GM06990 (cell line): ENCODE measurements at regions not wholly inside any gene's neighbourhood (a gene's known extent, or its start where the extent isn't known, plus 50 kb on each side); places are given as distances from the start of the nearest gene placed in this dataset.

Source experiments
- DNase-seq: peaks from one replicate; pipeline ENCODE4 v3.0.0-alpha.2; 2011; ENCODE audit not compliant: insufficient read length; ENCODE audit errors: extremely low read depth
- H3K27me3 ChIP-seq: replicated peaks from 2 replicates; pipeline ENCODE4 v1.6.0; 2011; ENCODE audit warnings: low read length; ENCODE audit not compliant: control insufficient read depth, insufficient read depth
- H3K36me3 ChIP-seq: 2 replicates; pipeline ENCODE4 v1.5.1; 2011; ENCODE audit warnings: low read length; ENCODE audit not compliant: control insufficient read depth, insufficient read depth
- H3K4me3 ChIP-seq: replicated peaks from 2 replicates; pipeline ENCODE4 v1.5.1; 2011; ENCODE audit warnings: low read depth, mild to moderate bottlenecking, control low read depth, low read length
- TF ChIP-seq, protein P1 (sequence below): IDR thresholded peaks from 2 replicates; pipeline ENCODE4 v1.5.1; 2011; ENCODE audit warnings: low read length, control low read depth, mild to moderate bottlenecking, inconsistent platforms; ENCODE audit not compliant: insufficient read depth, poor library complexity, severe bottlenecking

DNA sequence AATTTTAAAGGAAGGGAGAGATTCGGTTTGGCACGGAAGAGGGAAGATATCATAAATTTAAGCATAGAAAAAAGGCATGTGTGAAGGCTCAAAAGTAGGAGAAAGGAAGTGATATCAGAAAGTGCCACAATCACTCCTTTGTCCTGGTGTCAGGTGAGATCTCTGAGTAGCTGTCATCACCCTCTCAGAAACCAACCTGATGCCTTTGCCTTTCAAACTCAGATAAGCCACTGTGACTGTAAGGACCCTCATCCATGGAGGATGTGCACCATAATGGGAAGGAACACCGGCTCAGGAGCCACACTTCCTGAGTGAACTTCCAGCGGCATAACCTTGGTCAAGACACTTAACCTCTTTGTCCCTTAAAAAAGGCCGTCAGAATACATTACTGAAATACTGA is 318.7 kb upstream of the SEMA6D start:
- DNase-seq = no peak
- TF ChIP-seq, protein P1, sequence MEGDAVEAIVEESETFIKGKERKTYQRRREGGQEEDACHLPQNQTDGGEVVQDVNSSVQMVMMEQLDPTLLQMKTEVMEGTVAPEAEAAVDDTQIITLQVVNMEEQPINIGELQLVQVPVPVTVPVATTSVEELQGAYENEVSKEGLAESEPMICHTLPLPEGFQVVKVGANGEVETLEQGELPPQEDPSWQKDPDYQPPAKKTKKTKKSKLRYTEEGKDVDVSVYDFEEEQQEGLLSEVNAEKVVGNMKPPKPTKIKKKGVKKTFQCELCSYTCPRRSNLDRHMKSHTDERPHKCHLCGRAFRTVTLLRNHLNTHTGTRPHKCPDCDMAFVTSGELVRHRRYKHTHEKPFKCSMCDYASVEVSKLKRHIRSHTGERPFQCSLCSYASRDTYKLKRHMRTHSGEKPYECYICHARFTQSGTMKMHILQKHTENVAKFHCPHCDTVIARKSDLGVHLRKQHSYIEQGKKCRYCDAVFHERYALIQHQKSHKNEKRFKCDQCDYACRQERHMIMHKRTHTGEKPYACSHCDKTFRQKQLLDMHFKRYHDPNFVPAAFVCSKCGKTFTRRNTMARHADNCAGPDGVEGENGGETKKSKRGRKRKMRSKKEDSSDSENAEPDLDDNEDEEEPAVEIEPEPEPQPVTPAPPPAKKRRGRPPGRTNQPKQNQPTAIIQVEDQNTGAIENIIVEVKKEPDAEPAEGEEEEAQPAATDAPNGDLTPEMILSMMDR = no peak
- Histone ChIP-seq H3K4me3 (no peak overlapping the region), H3K27me3 (no peaks in the 10 kb centered on the region), H3K36me3 (no peaks in the 10 kb centered on the region)

DNA sequence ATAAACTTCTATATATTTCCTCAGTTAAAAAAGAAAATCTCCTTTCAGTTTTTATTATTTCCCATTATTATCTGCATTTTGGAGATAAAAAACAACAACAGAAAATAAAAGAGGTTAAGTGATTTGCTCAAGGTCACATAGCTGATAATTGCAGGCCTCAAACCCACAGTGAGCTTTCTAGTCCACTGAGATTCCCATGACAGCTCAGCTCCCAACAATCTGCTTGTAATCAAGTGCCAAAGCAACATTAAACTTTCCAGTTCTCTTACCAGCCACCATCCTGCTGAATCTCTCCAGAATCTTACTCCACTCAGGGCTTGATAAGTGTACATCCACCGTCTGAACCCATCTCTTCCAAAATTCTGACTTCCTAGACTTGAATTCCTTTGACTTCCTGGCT is 318.2 kb upstream of the SEMA6D start:
- no peak for DNase-seq
- Histone ChIP-seq H3K4me3 (no peak overlapping the region), H3K36me3 (no peaks in the 10 kb centered on the region), H3K27me3 (no peaks in the 10 kb centered on the region)
- TF ChIP-seq, protein P1 = no peak

DNA sequence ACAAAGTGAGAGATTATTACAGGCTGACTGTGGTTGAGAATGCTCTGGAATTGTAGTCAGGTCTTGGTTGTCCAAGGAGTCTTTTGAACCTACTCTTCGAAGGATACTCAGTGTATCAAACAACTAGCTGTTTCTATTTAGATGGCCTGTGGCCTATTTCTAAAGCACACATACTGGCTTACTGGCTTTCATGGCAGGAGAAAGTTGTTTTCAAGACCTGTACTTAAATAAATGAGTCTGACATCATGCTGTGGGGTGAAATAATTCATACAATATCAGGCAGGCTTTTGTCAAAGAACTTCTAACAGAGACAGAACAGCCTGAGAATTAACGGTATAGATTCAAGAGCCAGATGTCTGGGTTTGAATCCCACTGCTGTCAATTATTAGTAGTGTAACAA is 316.7 kb upstream of the SEMA6D start:
- TF ChIP-seq, protein P1 = no peak
- no peaks in the 10 kb centered on the region for H3K36me3 ChIP-seq
- H3K27me3 ChIP-seq = no peaks in the 10 kb centered on the region
- no peak for DNase-seq
- no peak overlapping the region for H3K4me3 ChIP-seq

DNA sequence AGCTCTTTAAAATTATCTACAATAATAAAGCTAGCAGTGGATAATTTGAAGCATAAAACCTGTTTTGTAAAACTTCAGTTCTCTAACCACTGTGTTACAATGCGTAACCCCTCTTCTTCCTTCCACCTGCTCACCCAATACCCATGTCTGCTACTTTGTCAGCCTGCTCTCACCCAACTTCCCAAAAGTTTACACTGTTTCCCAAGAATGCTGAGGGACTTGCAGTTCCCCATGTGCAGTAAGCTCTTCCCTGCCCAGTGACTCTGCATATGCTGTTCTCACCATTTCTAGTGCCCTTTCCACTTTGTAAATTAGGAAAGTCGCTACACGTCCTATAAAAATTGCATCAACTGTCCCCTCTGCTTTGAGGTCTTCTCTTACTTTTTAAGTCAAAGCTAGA is 315.9 kb upstream of the SEMA6D start:
- no peaks in the 10 kb centered on the region for H3K36me3 ChIP-seq
- no peak for DNase-seq
- TF ChIP-seq, protein P1 = no peak
- H3K4me3 ChIP-seq = no peak overlapping the region
- no peaks in the 10 kb centered on the region for H3K27me3 ChIP-seq

DNA sequence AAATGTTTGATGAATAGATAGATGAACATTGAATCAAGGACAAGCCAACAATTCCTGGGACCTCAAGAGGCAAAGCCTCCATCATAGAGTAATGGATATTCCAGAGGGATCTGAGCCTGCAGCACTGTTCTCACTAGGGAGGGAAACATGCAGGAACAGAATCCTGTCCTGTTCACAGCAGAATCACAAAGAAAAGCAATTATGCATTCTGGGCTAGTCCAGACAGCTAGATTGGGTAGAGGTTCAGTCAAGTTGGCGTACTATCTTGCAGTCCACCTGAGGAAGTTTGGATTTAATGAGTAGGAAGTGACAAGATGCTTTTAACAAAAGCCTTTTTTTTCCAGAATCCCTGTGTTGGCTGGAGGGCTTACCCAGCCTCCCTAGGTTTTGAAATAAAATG is 314.5 kb upstream of the SEMA6D start:
- Histone ChIP-seq H3K27me3 (no peaks in the 10 kb centered on the region), H3K4me3 (no peak overlapping the region), H3K36me3 (no peaks in the 10 kb centered on the region)
- TF ChIP-seq, protein P1 = no peak
- DNase-seq = no peak

DNA sequence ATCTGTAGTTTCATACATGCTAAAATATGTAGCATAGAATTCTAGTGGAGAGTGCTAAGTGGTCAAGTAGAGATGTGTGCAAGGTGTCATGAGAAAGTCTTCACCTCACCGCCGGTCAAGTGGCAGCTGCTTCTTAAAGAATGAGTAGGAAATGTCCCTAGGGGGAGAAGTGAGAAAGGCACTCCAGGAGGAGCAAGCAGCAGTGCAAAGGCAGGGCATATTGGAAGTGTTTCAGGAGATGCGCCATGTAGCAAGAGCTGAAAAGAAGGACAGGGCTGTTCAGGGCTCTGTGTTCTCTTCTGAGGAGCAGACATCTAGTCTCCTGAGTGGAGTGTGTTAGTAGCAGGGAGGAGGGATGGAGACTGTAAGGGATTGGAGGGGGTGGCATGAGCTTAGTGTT is 312.4 kb upstream of the SEMA6D start:
- H3K27me3 ChIP-seq = no peaks in the 10 kb centered on the region
- H3K36me3 ChIP-seq = no peaks in the 10 kb centered on the region
- TF ChIP-seq, protein P1 = no peak
- no peak for DNase-seq
- no peak overlapping the region for H3K4me3 ChIP-seq
